ENCODE measurements at regions not wholly inside any gene's neighbourhood (a gene's known extent, or its start where the extent isn't known, plus 50 kb on each side); places are given as distances from the start of the nearest gene placed in this dataset.

GRCh38 chrY:7866976-7867375 is 955.4 kb upstream of the AMELY start:
- WGBS, 2 donors (ENCODE audit: low coverage in 1 of 2) = no CpG with 5 or more reads among the region's 2 CpGs
- Histone ChIP-seq H3K4me1 (no peaks in the 10 kb centered on the region), H3K4me3 (no peak overlapping the region), H3K27ac (no peak overlapping the region), H3K27me3 (no peaks in the 10 kb centered on the region), H3K9me3 (no peaks in the 10 kb centered on the region), H3K36me3 (no peaks in the 10 kb centered on the region)
- ATAC-seq = no peak
- no peak for TF ChIP-seq EP300 (IDR thresholded peaks at IDR 0.05)

DNA sequence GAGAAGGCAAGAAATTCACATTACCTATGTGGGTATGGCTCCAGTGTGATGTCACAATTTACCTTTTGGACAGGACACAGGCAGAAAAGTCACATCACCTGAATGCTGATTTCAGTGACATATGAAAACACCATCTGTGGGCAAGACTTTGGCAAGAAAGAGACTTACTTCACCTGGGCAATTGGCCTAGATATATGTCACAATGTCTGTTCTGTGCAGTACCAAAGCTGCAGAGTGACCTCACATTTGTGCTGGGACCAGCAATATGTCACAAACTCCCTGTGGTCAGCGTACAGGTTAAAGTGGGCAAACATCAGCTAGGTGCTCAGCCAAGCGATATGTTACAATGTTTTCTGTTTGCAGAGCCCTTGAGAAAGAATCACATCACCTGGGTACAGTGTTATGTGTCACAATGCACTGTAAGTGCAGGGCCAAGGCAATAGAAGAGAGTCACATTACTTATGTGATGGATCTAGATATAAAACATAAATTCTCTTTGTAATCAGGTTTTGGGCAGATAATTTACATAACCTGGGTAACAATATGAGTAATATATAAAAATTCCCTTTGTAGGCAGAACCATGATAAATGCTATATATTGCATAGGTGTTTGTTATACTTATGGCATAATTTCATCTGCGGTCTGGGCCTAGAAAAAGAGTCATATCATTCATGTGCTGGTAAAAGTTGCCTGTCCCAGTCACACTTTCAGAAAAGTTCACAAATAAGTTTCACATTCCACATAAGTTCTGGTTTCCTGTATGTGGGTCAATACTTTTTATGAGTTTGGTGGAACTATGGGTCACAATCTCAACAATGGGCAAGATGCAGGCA is 949.4 kb upstream of the AMELY start:
- Histone ChIP-seq H3K27me3 (no peaks in the 10 kb centered on the region), H3K36me3 (no peaks in the 10 kb centered on the region), H3K4me1 (no peaks in the 10 kb centered on the region), H3K27ac (no peak overlapping the region), H3K4me3 (no peak overlapping the region), H3K9me3 (no peaks in the 10 kb centered on the region)
- ATAC-seq = no peak
- no CpG with 5 or more reads among the region's 3 CpGs for WGBS, 2 donors (ENCODE audit: low coverage in 1 of 2)
- TF ChIP-seq EP300 (IDR thresholded peaks at IDR 0.05) = no peak
- TF ChIP-seq CTCF (IDR thresholded peaks at IDR 0.05) = no peak
- no peak for TF ChIP-seq POLR2A (IDR thresholded peaks at IDR 0.05)
- no peak for TF ChIP-seq POLR2AphosphoS5 (IDR thresholded peaks at IDR 0.05)

DNA sequence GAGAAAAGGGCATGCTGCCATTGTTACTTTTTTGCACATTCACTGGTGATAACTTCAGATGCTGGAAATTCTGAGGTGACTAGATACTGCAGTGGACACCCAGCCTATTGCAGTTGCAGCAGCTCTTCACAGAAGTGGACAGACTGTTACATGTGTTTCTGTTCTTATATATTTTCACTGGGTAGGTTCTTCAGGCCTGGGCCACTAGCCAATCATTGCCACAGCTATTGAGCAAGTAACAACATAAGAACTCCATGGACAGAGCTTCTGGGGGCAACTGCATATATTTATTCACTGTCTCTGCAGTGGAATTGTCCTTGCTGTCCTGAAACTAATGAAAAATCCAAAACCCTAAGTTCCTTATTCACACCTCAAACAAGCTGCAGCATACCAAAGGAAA is 938.6 kb upstream of the AMELY start:
- Histone ChIP-seq H3K27ac (no peak overlapping the region), H3K9me3 (no peaks in the 10 kb centered on the region), H3K36me3 (no peaks in the 10 kb centered on the region), H3K27me3 (no peaks in the 10 kb centered on the region), H3K4me3 (no peak overlapping the region), H3K4me1 (no peaks in the 10 kb centered on the region)
- no peak for TF ChIP-seq EP300 (IDR thresholded peaks at IDR 0.05)
- TF ChIP-seq CTCF (IDR thresholded peaks at IDR 0.05) = no peak
- no peak for TF ChIP-seq POLR2AphosphoS5 (IDR thresholded peaks at IDR 0.05)
- TF ChIP-seq POLR2A (IDR thresholded peaks at IDR 0.05) = no peak
- ATAC-seq = no peak

DNA sequence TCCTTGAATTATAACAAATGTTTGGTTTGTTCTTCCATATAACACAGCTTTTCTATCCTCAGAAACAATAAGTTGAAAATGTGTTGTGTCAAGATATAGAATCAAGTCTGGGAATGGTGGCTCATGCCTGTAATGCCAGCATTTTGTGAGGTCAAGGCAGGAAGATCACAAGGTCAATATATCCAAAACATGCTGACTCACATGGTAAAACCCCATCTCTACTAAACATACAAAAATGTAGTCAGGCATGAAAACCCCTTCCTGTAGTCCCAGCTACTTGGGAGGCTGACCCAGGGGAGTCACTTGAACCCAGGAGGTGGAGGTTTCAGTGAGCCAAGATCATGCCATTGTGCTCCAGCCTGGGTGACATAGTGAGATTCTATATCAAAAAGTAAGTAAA is 934.2 kb upstream of the AMELY start:
- ATAC-seq = no peak

GRCh38 chrY:7837046-7837445 is 925.5 kb upstream of the AMELY start:
- TF ChIP-seq POLR2A (IDR thresholded peaks at IDR 0.05) = no peak
- no peak for TF ChIP-seq EP300 (IDR thresholded peaks at IDR 0.05)
- no peak for TF ChIP-seq CTCF (IDR thresholded peaks at IDR 0.05)
- TF ChIP-seq POLR2AphosphoS5 (IDR thresholded peaks at IDR 0.05) = no peak
- no peak overlapping the region for H3K4me3 ChIP-seq
- no peaks in the 10 kb centered on the region for H3K36me3 ChIP-seq

More for the DNA sequence above, 934.2 kb upstream of the AMELY start:
- no peak overlapping the region for H3K4me3 ChIP-seq
- H3K36me3 ChIP-seq = no peaks in the 10 kb centered on the region
- no peak for TF ChIP-seq CTCF (IDR thresholded peaks at IDR 0.05)
- no peak for TF ChIP-seq EP300 (IDR thresholded peaks at IDR 0.05)
- TF ChIP-seq POLR2A (IDR thresholded peaks at IDR 0.05) = no peak
- TF ChIP-seq POLR2AphosphoS5 (IDR thresholded peaks at IDR 0.05) = no peak
- H3K4me1 ChIP-seq = no peaks in the 10 kb centered on the region
- H3K27me3 ChIP-seq = no peaks in the 10 kb centered on the region
- H3K9me3 ChIP-seq = no peaks in the 10 kb centered on the region
- H3K27ac ChIP-seq = no peak overlapping the region

More at GRCh38 chrY:7837046-7837445, 925.5 kb upstream of the AMELY start:
- no peak overlapping the region for H3K27ac ChIP-seq
- H3K9me3 ChIP-seq = no peaks in the 10 kb centered on the region
- WGBS, 2 donors (ENCODE audit: low coverage in 1 of 2) = 40% methylated on average over 1 of the region's 7 CpGs; no CpG with 5 or more reads in 1 of the 2 donors
- H3K4me1 ChIP-seq = no peaks in the 10 kb centered on the region
- no peak for ATAC-seq
- no peaks in the 10 kb centered on the region for H3K27me3 ChIP-seq

All from gastroesophageal sphincter (tissue), 4 donors.